ENCODE measurements at regions not wholly inside any gene's neighbourhood (a gene's known extent, or its start where the extent isn't known, plus 50 kb on each side); places are given as distances from the start of the nearest gene placed in this dataset.

GRCh38 chr11:44397586-44398178 lies 87.7 kb upstream of the ALX4 start:
- H3K27me3 ChIP-seq (replicated peaks; ENCODE audit: insufficient read depth), result peaks cover 5% of the 10 kb centered on the region; the same call in 1 of the 2 replicates
- H3K27ac ChIP-seq, result no peak overlapping the region
- no peak for TF ChIP-seq EZH2phosphoT487 (IDR thresholded peaks at IDR 0.05; ENCODE audit: insufficient read depth, low read depth)
- TF ChIP-seq EZH2 (IDR thresholded peaks at IDR 0.05; ENCODE audit: insufficient read depth, poor library complexity, severe bottlenecking), result no peak
- H3K36me3 ChIP-seq (ENCODE audit: low read depth), result no peaks in the 10 kb centered on the region
- no peaks in the 10 kb centered on the region for H3K4me1 ChIP-seq (ENCODE audit: insufficient read depth)
- no peak overlapping the region for H2AFZ ChIP-seq
- H3F3A ChIP-seq (ENCODE audit: insufficient read depth), result no peaks in the 10 kb centered on the region
- H3K4me3 ChIP-seq, result no peak overlapping the region
- H4K20me1 ChIP-seq (ENCODE audit: insufficient read depth), result no peaks in the 10 kb centered on the region
- H3K79me2 ChIP-seq (ENCODE audit: insufficient read depth), result no peaks in the 10 kb centered on the region
- 44 to 56% methylated on average over 6 to 7 of the region's 7 CpGs for WGBS, 2 experiments (ENCODE audit: low coverage in 1 of 2, low lambda C conversion rate in 2 of 2, missing lambda C conversion rate in 2 of 2)
- H3K9ac ChIP-seq, result no peak overlapping the region
- in situ Hi-C loops (cut with MboI), result no loop called here
- no peak overlapping the region for H3K4me2 ChIP-seq (ENCODE audit: unreplicated experiment)
- no peaks in the 10 kb centered on the region for H3K9me2 ChIP-seq (ENCODE audit: insufficient read depth)
- no peaks in the 10 kb centered on the region for H3K9me3 ChIP-seq (ENCODE audit: low read depth)
- DNase-seq, result no peak

GRCh38 chr11:44398266-44399030 lies 88.5 kb upstream of the ALX4 start:
- H4K20me1 ChIP-seq (ENCODE audit: insufficient read depth), result no peaks in the 10 kb centered on the region
- 33 to 40% methylated on average over 14 to 15 of the region's 15 CpGs for WGBS, 2 experiments (ENCODE audit: low coverage in 1 of 2, low lambda C conversion rate in 2 of 2, missing lambda C conversion rate in 2 of 2)
- no peaks in the 10 kb centered on the region for H3K9me3 ChIP-seq (ENCODE audit: low read depth)
- H3K9me2 ChIP-seq (ENCODE audit: insufficient read depth), result no peaks in the 10 kb centered on the region
- H3K79me2 ChIP-seq (ENCODE audit: insufficient read depth), result no peaks in the 10 kb centered on the region
- no peaks in the 10 kb centered on the region for H3K36me3 ChIP-seq (ENCODE audit: low read depth)
- DNase-seq, result no peak
- H3K4me1 ChIP-seq (ENCODE audit: insufficient read depth), result no peaks in the 10 kb centered on the region
- no peaks in the 10 kb centered on the region for H3F3A ChIP-seq (ENCODE audit: insufficient read depth)
- no peak overlapping the region for H2AFZ ChIP-seq
- in situ Hi-C loops (cut with MboI), result no loop called here
- H3K27me3 ChIP-seq (replicated peaks; ENCODE audit: insufficient read depth), result peaks cover 5% of the 10 kb centered on the region; the same call in 1 of the 2 replicates
- no peak overlapping the region for H3K4me3 ChIP-seq
- no peak overlapping the region for H3K4me2 ChIP-seq (ENCODE audit: unreplicated experiment)
- no peak overlapping the region for H3K9ac ChIP-seq
- H3K27ac ChIP-seq, result no peak overlapping the region
- TF ChIP-seq EZH2 (IDR thresholded peaks at IDR 0.05; ENCODE audit: insufficient read depth, poor library complexity, severe bottlenecking) (no peak), EZH2phosphoT487 (IDR thresholded peaks at IDR 0.05; ENCODE audit: insufficient read depth, low read depth) (no peak)

GRCh38 chr11:44399968-44400367 lies 90.0 kb upstream of the ALX4 start:
- Histone ChIP-seq H3K79me2 (ENCODE audit: insufficient read depth) (no peaks in the 10 kb centered on the region), H3K4me2 (ENCODE audit: unreplicated experiment) (no peak overlapping the region), H2AFZ (no peak overlapping the region), H3K4me1 (ENCODE audit: insufficient read depth) (no peaks in the 10 kb centered on the region), H3K9me3 (ENCODE audit: low read depth) (no peaks in the 10 kb centered on the region), H4K20me1 (ENCODE audit: insufficient read depth) (no peaks in the 10 kb centered on the region), H3K9me2 (ENCODE audit: insufficient read depth) (no peaks in the 10 kb centered on the region), H3K9ac (no peak overlapping the region), H3K27ac (no peak overlapping the region), H3F3A (ENCODE audit: insufficient read depth) (no peaks in the 10 kb centered on the region), H3K36me3 (ENCODE audit: low read depth) (no peaks in the 10 kb centered on the region), H3K4me3 (no peak overlapping the region), H3K27me3 (replicated peaks; ENCODE audit: insufficient read depth) (peaks cover 12% of the 10 kb centered on the region; the same call in 1 of the 2 replicates)
- TF ChIP-seq EZH2phosphoT487 (IDR thresholded peaks at IDR 0.05; ENCODE audit: insufficient read depth, low read depth) (no peak), EZH2 (IDR thresholded peaks at IDR 0.05; ENCODE audit: insufficient read depth, poor library complexity, severe bottlenecking) (no peak)
- in situ Hi-C loops (cut with MboI), result no loop called here
- no peak for DNase-seq
- 18 to 26% methylated on average over 2 of the region's 2 CpGs for WGBS, 2 experiments (ENCODE audit: low coverage in 1 of 2, low lambda C conversion rate in 2 of 2, missing lambda C conversion rate in 2 of 2)

GRCh38 chr11:44400431-44400830 lies 90.5 kb upstream of the ALX4 start:
- no peaks in the 10 kb centered on the region for H3K9me3 ChIP-seq (ENCODE audit: low read depth)
- TF ChIP-seq EZH2 (IDR thresholded peaks at IDR 0.05; ENCODE audit: insufficient read depth, poor library complexity, severe bottlenecking) (no peak), EZH2phosphoT487 (IDR thresholded peaks at IDR 0.05; ENCODE audit: insufficient read depth, low read depth) (no peak)
- no peaks in the 10 kb centered on the region for H3K9me2 ChIP-seq (ENCODE audit: insufficient read depth)
- no peak overlapping the region for H3K4me3 ChIP-seq
- no peaks in the 10 kb centered on the region for H3K4me1 ChIP-seq (ENCODE audit: insufficient read depth)
- no peak overlapping the region for H2AFZ ChIP-seq
- H3K27ac ChIP-seq, result no peak overlapping the region
- no peaks in the 10 kb centered on the region for H3K79me2 ChIP-seq (ENCODE audit: insufficient read depth)
- H3K27me3 ChIP-seq (replicated peaks; ENCODE audit: insufficient read depth), result peaks cover 12% of the 10 kb centered on the region; the same call in 1 of the 2 replicates
- no peaks in the 10 kb centered on the region for H3K36me3 ChIP-seq (ENCODE audit: low read depth)
- 39 to 41% methylated on average over 5 of the region's 5 CpGs for WGBS, 2 experiments (ENCODE audit: low coverage in 1 of 2, low lambda C conversion rate in 2 of 2, missing lambda C conversion rate in 2 of 2)
- no peak for DNase-seq
- in situ Hi-C loops (cut with MboI), result no loop called here
- H3K9ac ChIP-seq, result no peak overlapping the region
- no peaks in the 10 kb centered on the region for H3F3A ChIP-seq (ENCODE audit: insufficient read depth)
- no peaks in the 10 kb centered on the region for H4K20me1 ChIP-seq (ENCODE audit: insufficient read depth)
- H3K4me2 ChIP-seq (ENCODE audit: unreplicated experiment), result no peak overlapping the region

Data from GM23248 (cell line).